CD4-positive, alpha-beta memory T cell (primary cell): ENCODE measurements at regions not wholly inside any gene's neighbourhood (a gene's known extent, or its start where the extent isn't known, plus 50 kb on each side); places are given as distances from the start of the nearest gene placed in this dataset.
"Not testable (repeated sequence)": the region's sequence is repeated elsewhere in the genome, so short reads cannot be mapped to it uniquely, and the experiment has no call there.

ENCODE experiments used
- CTCF ChIA-PET: fragments of 350-600 bp; sonication (Branson Sonifier 250); formaldehyde crosslinking; loops from one replicate; lab custom pipeline; 2021; ENCODE audit warnings: inconsistent platforms; ENCODE audit not compliant: partially characterized antibody; lab: Charles Lee
- POLR2A ChIA-PET: fragments of 350-600 bp; sonication (Branson Sonifier 250); formaldehyde crosslinking; loops from one replicate; lab custom pipeline; 2021; ENCODE audit not compliant: partially characterized antibody; lab: Charles Lee
- DNase-seq, 5 donors: peaks; one replicate each; pipeline versions ENCODE4 v3.0.0 to v3.0.0-alpha.2; 2020 to 2022; ENCODE audit warnings: mixed read lengths in 1 of 5
- H3K27ac ChIP-seq: one replicate; pipeline ENCODE4 v1.7.0; 2013; ENCODE audit warnings: low read depth, low read length
- H3K27me3 ChIP-seq: 2 replicates; pipeline ENCODE4 v1.7.0; 2013; ENCODE audit warnings: mild to moderate bottlenecking, low read length, moderate library complexity; ENCODE audit not compliant: insufficient read depth
- H3K36me3 ChIP-seq: 2 replicates; pipeline ENCODE4 v1.7.0; 2013; ENCODE audit warnings: mild to moderate bottlenecking, low read length, moderate library complexity; ENCODE audit not compliant: insufficient read depth
- H3K4me1 ChIP-seq: 2 replicates; pipeline ENCODE4 v1.7.0; 2013; ENCODE audit warnings: mild to moderate bottlenecking, low read length, moderate library complexity; ENCODE audit not compliant: insufficient read depth
- H3K4me3 ChIP-seq, 2 donors: one replicate each; pipeline ENCODE4 v1.7.0; 2013; ENCODE audit warnings: low read length in 2 of 2, mild to moderate bottlenecking in 1 of 2
- H3K9me3 ChIP-seq, 2 donors: one replicate each; pipeline ENCODE4 v1.7.0; 2013; ENCODE audit warnings: low read length in 2 of 2, control low read depth in 1 of 2; ENCODE audit not compliant: control insufficient read depth in 1 of 2
- H3K27ac Mint-ChIP-seq, 7 donors: one replicate each; pipeline ENCODE4 v1.8.0; 2020 to 2021; ENCODE audit warnings: mixed read lengths in 7 of 7, mild to moderate bottlenecking in 6 of 7, inconsistent platforms in 3 of 7, moderate library complexity in 3 of 7
- H3K27me3 Mint-ChIP-seq, 2 donors: one replicate each; pipeline ENCODE4 v1.8.0; 2020 to 2021; ENCODE audit warnings: mixed read lengths in 2 of 2
- H3K36me3 Mint-ChIP-seq, 2 donors: one replicate each; pipeline ENCODE4 v1.8.0; 2020 to 2021; ENCODE audit warnings: mixed read lengths in 2 of 2, inconsistent platforms in 1 of 2, mild to moderate bottlenecking in 1 of 2
- H3K4me1 Mint-ChIP-seq, 4 donors: one replicate each; pipeline ENCODE4 v1.8.0; 2020 to 2021; ENCODE audit warnings: mixed read lengths in 4 of 4, mild to moderate bottlenecking in 1 of 4
- H3K4me3 Mint-ChIP-seq, 8 donors: one replicate each; pipeline ENCODE4 v1.8.0; 2020 to 2021; ENCODE audit warnings: mixed read lengths in 8 of 8, mild to moderate bottlenecking in 7 of 8, moderate library complexity in 6 of 8, inconsistent platforms in 3 of 8
- H3K9me3 Mint-ChIP-seq, 8 donors: one replicate each; pipeline ENCODE4 v1.8.0; 2020 to 2021; ENCODE audit warnings: mixed read lengths in 8 of 8, mild to moderate bottlenecking in 5 of 8, inconsistent platforms in 3 of 8, moderate library complexity in 1 of 8
- intact Hi-C: fragments of 100-400 bp; cut with micrococcal nuclease; formaldehyde crosslinking; loops from one replicate; pipeline ENCODE4 v1.15.1; 2023

- DNase-seq, H3K36me3 ChIP-seq, H3K27me3 Mint-ChIP-seq, H3K9me3 Mint-ChIP-seq, H3K4me1 Mint-ChIP-seq, CTCF ChIA-PET, H3K4me1 ChIP-seq, intact Hi-C loops, H3K27ac ChIP-seq, H3K27me3 ChIP-seq, H3K27ac Mint-ChIP-seq, H3K4me3 Mint-ChIP-seq, H3K36me3 Mint-ChIP-seq, H3K9me3 ChIP-seq, H3K4me3 ChIP-seq, POLR2A ChIA-PET: not testable (repeated sequence)
These were observed 4444.0 kb upstream of the TPTE start for GRCh38 chr21:6077358-6077757.

GRCh38 chr21:6078902-6079301 lies 4442.5 kb upstream of the TPTE start:
- H3K36me3 ChIP-seq, H3K4me3 Mint-ChIP-seq, intact Hi-C loops, POLR2A ChIA-PET, H3K36me3 Mint-ChIP-seq, H3K4me1 Mint-ChIP-seq, H3K9me3 ChIP-seq, H3K4me1 ChIP-seq, H3K4me3 ChIP-seq, CTCF ChIA-PET, H3K27me3 Mint-ChIP-seq, H3K9me3 Mint-ChIP-seq, H3K27me3 ChIP-seq, H3K27ac Mint-ChIP-seq, H3K27ac ChIP-seq: not testable (repeated sequence)
- peak in 1 of 5 donors; percentile 15 for DNase-seq

GRCh38 chr21:6080941-6081655 lies 4440.3 kb upstream of the TPTE start:
- H3K4me3 ChIP-seq, H3K36me3 Mint-ChIP-seq, H3K27me3 Mint-ChIP-seq, H3K27ac ChIP-seq, H3K27ac Mint-ChIP-seq, H3K4me3 Mint-ChIP-seq, H3K4me1 ChIP-seq, DNase-seq, H3K36me3 ChIP-seq, H3K27me3 ChIP-seq, POLR2A ChIA-PET, H3K4me1 Mint-ChIP-seq, H3K9me3 Mint-ChIP-seq, CTCF ChIA-PET, intact Hi-C loops, H3K9me3 ChIP-seq: not testable (repeated sequence)

- H3K4me3 ChIP-seq, H3K27me3 Mint-ChIP-seq, H3K9me3 ChIP-seq, H3K27ac ChIP-seq, CTCF ChIA-PET, intact Hi-C loops, H3K4me1 Mint-ChIP-seq, H3K36me3 ChIP-seq, POLR2A ChIA-PET, H3K4me1 ChIP-seq, H3K27me3 ChIP-seq, H3K9me3 Mint-ChIP-seq, H3K27ac Mint-ChIP-seq, DNase-seq, H3K36me3 Mint-ChIP-seq, H3K4me3 Mint-ChIP-seq: not testable (repeated sequence)
These were observed 4439.2 kb upstream of the TPTE start for GRCh38 chr21:6082166-6082565.

GRCh38 chr21:6083574-6084120 lies 4437.7 kb upstream of the TPTE start:
- H3K4me3 Mint-ChIP-seq, H3K36me3 ChIP-seq, H3K27ac Mint-ChIP-seq, H3K4me1 ChIP-seq, H3K27me3 ChIP-seq, H3K9me3 Mint-ChIP-seq, CTCF ChIA-PET, H3K36me3 Mint-ChIP-seq, H3K4me1 Mint-ChIP-seq, DNase-seq, intact Hi-C loops, POLR2A ChIA-PET, H3K27ac ChIP-seq, H3K9me3 ChIP-seq, H3K27me3 Mint-ChIP-seq, H3K4me3 ChIP-seq: not testable (repeated sequence)

GRCh38 chr21:6086038-6086437 lies 4435.3 kb upstream of the TPTE start:
- H3K4me3 ChIP-seq, H3K9me3 ChIP-seq, DNase-seq, H3K27ac ChIP-seq, H3K27ac Mint-ChIP-seq, H3K4me1 Mint-ChIP-seq, H3K36me3 ChIP-seq, CTCF ChIA-PET, POLR2A ChIA-PET, H3K27me3 ChIP-seq, H3K4me1 ChIP-seq, H3K4me3 Mint-ChIP-seq, intact Hi-C loops, H3K9me3 Mint-ChIP-seq, H3K36me3 Mint-ChIP-seq, H3K27me3 Mint-ChIP-seq: not testable (repeated sequence)

- POLR2A ChIA-PET, intact Hi-C loops, CTCF ChIA-PET, H3K4me3 Mint-ChIP-seq, H3K9me3 Mint-ChIP-seq, H3K27ac ChIP-seq, H3K27me3 Mint-ChIP-seq, H3K36me3 ChIP-seq, H3K4me3 ChIP-seq, H3K4me1 ChIP-seq, H3K36me3 Mint-ChIP-seq, H3K4me1 Mint-ChIP-seq, H3K9me3 ChIP-seq, DNase-seq, H3K27me3 ChIP-seq, H3K27ac Mint-ChIP-seq: not testable (repeated sequence)
These were observed 4433.7 kb upstream of the TPTE start for GRCh38 chr21:6087579-6088178.
